ENCODE measurements at regions not wholly inside any gene's neighbourhood (a gene's known extent, or its start where the extent isn't known, plus 50 kb on each side); places are given as distances from the start of the nearest gene placed in this dataset.
"Not testable (repeated sequence)": the region's sequence is repeated elsewhere in the genome, so short reads cannot be mapped to it uniquely, and the experiment has no call there.

DNA sequence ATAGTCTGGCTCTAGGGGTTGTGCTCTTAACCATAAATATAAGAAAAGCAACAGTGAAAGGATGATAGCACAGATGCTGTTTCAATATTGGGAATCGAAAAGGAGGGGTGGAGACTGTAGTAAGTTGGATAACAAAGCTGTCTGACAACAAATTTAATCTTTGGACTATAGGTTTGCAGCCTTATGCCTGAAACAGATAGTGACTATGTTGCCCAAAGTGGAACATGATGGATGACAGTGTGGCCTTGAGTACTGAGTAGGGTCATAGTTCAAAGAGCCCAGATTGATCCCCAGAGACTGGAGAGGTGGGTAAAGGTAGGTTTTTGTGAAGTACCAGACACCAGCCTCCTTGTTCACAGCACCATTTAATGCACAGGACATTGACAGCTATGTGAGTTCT is 144.0 kb upstream of the PALMD start:
- no peak for DNase-seq (ENCODE audit: low read depth)

DNA sequence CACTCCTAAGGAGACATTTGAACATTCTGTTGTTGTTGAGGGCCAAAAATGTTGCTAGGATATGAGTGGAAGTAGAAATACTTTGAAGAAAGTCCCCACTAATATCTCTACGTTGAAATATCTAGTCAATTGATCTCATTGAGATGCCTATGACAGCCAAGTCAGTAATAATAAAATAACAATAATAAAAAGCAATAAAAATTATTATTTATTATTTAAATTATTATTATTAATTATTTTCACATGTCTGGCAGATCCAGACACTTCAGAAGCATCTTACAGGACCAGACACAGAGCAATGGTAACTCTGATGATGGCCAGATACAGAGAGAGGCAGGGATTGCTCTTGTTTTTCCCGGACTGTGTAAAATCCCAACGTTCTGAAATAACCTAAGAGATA is 143.5 kb upstream of the PALMD start:
- DNase-seq (ENCODE audit: low read depth), result no peak

DNA sequence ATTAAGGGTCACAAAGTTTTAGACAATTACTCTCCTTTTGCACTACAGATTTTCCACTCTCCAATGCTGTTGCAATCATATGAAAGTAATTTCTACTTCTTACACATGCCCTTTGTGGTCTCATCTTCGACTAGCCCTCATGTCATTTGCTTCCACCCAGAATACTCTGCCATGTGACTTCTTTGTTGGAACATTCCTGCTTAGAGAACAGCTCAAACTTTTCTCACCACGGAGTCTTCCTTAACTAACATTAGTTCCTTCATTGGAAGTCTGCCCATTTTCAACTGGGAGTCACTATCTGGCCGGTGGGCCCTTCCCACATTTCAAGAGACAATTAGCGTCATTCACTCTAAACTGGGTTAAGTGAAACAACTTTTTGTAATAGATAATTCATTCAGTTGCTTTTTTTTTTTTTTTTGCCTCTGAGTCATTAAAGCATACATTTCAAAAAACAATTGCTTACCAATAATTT is 142.6 kb upstream of the PALMD start:
- peak; percentile 15 for DNase-seq (ENCODE audit: low read depth)

DNA sequence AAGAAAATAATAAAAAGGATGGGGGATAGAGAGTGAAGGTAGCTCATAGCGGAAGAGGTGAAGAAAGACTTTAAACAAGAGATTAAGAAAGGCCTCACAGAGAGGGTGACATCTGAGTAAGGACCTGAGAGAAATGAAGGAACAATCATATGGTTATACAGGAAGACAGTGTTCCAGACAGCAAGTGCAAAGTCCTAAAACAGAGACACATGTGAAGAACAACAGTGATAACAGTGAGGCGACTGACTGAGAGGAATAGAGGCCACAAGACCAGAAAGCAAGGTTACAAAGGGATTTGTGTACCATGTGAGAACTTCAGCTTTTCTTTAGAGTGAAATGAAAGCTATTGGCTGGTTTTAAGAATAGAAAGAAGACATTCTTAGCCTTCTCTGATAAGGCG is 141.6 kb upstream of the PALMD start:
- no peak for DNase-seq (ENCODE audit: low read depth)

DNA sequence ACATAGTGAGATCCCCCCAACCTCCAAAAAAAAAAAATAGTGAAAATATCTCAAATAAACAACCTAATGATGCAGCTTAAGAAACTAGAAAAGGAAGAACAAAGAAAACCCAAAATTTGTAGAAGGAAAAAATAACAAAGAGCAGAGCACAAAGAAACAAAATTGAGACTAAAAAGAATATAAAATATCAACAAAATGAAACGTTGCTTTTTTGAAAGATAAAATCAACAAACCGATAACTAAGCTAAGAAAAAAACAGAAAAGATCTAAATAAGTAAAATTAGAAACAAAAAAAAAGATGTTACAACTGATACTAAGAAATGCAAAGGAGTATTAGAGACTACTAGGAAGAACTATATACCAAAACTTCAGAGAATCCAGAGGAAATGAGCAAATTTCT is 139.3 kb upstream of the PALMD start:
- no peak for DNase-seq (ENCODE audit: low read depth)

DNA sequence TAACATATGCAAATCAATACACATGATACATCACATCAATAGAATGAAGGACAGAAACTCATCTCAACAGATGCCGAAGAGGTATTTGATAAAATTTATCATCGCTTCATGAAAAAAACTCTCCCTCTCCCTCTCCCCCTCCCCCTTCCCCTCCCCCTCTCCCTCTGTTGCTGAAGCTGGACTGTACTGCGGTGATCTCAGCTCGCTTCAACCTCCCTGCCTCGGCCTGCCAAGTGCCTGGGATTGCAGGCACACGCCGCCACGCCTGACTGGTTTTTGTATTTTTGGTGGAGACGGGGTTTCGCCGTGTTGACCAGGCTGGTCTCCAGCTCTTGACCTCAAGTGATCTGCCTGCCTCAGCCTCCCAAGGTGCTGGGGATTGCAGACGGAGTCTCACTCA is 138.5 kb upstream of the PALMD start:
- not testable (repeated sequence) for DNase-seq (ENCODE audit: low read depth)

DNA sequence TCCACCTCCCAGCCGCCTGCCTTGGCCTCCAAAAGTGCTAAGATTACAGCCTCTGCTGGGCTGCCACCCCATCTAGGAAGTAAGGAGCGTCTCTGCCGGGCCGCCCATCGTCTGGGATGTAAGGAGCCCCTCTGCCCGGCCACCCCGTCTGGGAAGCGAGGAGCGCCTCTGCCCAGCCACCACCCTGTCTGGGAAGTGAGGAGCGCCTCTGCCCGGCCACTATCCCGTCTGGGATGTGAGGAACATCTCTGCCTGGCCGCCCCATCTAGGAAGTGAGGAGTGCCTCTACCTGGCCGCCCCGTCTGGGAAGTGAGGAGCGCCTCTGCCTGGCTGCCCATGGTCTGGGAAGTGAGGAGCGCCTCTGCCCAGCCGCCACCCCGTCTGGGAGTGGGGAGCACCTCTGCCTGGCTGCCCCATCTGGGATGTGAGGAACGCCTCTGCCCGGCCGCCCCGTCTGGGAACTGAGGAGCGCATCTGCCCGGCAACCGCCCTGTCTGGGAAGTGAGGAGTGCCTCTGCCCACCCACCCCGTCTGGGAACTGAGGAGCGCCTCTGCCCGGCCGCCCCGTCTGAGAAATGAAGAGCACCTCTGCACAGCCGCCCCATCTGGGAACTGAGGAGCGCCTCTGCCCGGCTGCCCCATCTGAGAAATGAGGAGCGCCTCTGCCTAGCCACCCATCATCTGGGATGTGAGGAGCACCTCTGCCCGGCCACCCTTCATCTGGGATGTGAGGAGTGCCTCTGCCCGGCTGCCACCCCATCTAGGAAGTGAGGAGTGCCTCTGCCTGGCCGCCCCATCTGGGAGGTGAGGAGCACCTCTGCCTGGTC is 137.8 kb upstream of the PALMD start:
- DNase-seq (ENCODE audit: low read depth), result no peak

DNA sequence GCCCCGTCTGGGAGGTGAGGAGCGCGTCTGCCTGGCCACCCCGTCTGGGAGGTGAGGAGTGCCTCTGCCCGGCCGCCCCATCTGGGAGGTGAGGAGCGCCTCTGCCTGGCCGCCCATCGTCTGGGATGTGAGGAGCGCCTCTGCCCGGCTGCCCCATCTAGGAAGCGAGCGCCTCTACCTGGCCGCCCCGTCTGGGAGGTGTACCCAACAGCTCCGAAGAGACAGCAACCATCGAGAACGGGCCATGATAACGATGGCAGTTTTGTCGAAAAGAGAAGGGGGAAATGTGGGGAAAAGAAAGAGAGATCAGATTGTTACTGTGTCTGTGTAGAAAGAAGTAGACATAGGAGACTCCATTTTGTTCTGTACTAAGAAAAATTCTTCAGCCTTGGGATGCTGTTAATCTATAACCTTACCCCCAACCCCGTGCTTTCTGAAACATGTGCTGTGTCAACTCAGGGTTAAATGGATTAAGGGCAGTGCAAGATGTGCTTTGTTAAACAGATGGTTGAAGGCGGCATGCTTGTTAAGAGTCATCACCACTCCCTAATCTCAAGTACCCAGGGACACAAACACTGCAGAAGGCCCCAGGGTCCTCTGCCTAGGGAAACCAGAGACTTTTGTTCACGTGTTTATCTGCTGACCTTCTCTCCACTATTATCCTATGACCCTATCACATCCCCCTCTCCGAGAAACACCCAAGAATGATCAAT is 137.0 kb upstream of the PALMD start:
- DNase-seq (ENCODE audit: low read depth), result not testable (repeated sequence)

DNA sequence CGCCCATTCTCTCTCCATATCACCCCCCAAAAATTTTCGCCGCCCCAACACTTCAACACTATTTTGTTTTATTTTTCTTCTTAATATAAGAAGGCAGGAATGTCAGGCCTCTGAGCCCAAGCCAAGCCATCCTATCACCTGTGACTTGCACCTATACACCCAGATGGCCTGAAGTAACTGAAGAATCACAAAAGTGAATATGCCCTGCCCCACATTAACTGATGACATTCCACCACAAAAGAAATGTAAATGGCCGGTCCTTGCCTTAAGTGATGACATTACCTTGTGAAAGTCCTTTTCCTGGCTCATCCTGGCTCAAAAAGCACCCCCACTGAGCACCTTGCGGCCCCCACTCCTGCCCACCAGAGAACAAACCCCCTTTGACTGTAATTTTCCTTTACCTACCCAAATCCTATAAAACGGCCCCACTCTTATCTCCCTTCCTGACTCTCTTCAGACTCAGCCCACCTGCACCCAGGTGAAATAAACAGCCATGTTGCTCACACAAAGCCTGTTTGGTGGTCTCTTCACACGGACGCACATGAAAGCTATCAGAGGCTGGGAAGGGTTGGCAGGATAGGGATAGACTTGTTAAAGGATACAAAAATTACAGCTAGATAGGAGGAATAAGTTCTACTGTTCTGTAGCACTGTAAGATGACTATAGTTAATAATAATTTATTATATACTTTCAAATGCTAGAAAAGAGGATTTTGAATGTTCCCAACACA is 130.9 kb upstream of the PALMD start:
- not testable (repeated sequence) for DNase-seq (ENCODE audit: low read depth)

DNA sequence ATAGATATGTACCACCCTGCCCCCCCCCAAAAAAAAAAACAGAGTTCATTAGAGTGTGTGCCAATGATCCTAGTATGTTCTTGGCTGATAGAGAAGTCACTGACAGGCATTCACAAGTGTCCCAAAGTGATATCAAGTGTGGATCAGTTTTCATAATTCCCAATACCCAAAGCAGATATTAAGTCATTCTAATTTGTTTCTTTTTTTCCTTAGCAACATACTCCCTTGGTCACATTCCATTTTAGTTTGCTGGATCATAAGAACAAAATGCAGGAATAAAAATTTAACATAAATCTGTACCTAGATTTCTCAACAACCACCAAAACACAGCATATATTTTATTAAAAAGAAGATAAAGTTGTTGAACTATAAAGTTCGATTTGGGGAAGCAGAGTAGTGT is 129.8 kb upstream of the PALMD start:
- no peak for DNase-seq (ENCODE audit: low read depth)

DNA sequence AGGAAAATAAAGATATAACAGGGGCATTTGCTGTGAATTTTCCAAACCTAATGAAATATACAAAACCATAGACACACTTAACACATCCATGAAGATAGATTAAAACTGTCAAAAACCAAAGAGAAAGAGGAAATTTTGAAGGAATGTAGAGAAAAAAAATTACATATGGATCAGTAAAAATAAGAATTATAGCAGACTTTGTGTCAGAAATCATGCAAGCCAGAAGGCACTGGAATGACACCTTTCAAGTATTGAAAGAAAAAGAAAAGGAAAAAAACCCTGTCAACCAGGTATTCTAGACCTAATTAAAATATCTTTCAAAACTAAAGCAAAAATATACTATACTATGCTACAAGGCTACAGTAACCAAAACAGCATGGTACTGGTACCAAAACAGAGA is 125.8 kb upstream of the PALMD start:
- no peak for DNase-seq (ENCODE audit: low read depth)

DNA sequence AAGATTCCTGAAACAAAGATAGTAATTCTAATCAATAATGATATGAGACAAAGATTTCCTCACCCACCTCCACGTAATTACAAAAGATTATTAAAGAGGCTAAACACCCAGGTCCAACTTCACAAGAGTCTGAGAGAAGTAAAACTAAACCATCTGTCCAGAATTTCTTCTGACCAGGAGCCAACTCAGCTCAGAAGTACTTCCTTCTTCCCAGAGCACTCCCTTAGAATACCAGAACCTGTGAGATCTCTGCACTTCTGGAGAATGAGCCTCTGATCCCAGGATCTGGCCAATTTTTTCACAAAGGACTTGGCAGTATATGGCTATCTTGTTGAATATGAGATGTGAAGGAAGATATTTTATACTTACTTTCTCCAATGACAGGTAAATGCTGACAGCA is 120.6 kb upstream of the PALMD start:
- no peak for DNase-seq (ENCODE audit: low read depth)

DNA sequence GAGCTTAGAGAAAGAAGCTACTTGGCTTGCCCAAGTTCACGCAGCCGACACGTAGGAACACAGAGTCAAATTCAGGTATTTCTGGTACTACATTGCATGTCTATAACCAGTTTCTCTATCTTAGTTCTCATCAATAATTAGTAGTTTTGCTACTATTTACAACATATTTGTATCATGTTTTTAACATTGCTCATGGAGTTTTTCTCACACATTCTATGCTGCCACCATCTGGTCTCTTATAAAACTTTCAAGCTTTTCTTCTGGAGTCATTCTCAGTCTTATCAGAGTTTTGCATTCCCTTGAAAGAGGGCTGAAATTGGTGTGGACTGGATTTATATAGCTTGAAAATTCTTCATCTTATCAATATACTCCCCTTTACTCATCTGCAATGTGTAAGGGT is 118.8 kb upstream of the PALMD start:
- DNase-seq (ENCODE audit: low read depth), result no peak

DNA sequence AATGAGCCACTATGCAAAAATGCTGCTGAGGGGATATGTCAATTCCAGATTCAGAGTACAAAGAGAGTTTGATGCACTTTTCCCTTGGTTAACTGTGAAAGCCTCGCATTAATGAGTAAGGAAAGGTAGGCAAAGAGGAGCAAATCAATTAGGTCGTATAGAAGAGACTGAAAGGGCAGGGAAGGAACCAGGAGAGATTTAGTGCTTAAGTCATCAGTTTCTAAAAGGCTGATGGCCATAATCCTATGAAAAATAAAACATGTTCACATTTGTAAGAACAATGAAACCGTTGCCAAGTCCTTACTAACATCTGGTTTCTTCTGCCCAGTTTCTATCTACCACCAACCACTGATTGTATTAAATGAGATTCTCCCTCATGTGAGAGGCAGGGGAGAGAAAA is 118.4 kb upstream of the PALMD start:
- DNase-seq (ENCODE audit: low read depth), result no peak

DNA sequence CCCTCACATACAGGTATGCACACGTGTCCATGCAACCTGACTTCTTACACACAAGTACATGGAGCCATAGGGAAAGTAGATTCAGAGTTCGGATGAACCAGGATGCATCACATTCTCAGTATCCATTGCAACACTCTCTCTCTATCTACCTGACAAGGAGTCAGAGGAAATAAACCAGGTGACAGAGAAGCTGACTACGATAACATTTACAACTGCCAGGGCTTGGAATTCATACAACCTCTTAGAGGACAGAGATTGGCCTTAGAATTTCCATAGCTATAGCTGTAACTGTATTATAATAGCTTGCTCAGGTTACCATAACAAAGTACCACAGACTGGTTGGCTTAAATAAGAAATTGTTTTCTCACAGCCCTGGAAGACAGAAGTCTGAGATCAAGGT is 116.9 kb upstream of the PALMD start:
- no peak for DNase-seq (ENCODE audit: low read depth)

DNA sequence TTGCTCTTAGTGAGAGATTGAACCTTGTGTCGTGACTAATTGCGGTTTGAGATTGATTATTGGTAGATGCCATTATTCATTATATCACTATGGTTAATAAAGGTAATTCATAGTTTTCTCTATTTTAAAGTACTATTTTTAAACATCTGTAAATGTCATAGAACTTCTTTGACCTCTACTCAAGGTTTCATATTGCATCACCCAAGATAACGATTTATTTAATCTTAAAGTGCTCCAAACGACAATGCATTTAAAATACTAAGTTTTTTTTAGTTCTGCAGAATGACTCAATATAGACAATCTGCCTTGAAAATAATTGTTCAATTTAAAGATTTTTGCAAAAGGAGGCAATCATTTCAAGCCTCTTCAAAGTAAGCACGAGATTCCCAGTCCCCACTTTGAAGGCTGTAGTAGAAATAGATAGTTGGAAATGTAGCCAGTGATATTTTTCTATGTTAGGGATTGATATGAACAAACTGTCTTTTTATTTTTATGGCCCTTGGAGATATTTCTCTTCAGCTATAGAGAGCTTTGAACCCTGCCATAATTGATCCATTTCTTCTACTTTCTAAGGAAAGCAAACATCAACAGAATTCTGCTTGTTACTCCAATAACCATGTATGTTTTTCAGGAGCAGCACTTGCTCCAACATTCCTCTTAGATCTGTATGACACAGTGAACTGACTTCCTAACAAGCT is 114.2 kb upstream of the PALMD start:
- DNase-seq (ENCODE audit: low read depth), result no peak

DNA sequence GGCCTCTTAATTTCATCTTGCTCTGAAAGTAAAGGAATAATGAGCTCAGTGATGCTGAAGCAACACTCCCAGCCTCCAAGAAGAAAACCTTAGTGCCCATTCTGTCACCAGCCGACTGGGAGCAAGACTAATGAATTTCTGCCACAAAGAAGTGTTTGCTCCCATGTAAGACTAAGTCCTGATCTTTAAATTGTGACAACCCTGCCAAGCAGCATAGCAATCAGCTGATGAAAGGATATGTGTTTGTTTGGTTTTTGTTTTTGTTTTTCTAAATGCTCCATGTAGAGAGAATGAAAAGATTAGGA is 113.7 kb upstream of the PALMD start:
- no peak for DNase-seq (ENCODE audit: low read depth)

DNA sequence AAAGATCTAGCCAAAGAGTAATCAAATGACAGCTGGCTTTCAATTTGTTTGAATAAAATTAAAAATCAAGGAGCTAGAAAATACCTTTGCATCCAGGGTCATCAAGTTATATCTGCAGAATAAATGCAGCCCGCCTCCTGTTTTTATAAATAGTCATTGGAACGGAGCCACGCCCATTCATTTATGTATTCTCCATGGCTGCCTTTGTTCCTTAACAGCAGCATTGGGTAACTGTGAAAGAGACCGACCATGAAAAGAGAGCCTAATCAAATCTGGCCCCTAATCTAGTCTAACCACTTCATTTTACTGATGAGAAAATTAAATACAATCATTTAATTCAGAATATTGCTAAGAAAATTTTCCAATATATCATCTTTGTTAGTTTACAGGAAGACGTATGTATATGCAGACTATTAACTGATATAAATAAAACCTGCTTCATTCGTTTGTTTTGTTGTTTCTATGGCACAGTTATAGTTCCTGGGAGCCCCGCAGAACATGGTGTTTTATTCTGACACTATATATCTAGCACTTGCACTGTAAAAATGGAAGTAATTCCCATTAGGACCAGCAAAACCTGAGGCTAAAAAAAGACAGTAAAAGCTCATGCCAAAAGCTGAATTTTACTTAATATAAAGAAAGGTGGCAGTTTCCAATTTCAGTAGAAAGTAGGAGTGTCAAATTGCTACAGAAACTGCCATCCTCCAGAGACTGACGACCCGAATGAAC is 111.8 kb upstream of the PALMD start:
- no peak for DNase-seq (ENCODE audit: low read depth)

DNA sequence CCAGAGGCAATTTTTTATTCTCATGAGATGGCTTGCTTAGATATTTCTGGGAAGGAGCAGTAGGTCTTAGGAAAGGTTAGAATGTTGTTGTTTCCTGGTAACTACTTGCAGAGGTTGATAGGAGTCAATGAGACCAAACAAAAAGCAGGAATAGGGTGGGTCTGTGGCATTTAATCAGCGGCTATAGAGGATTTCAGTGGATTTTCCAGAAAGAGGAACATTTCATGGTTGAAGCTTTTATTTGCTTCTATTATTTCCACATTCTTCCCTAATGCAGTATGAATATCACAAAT is 111.3 kb upstream of the PALMD start:
- no peak for DNase-seq (ENCODE audit: low read depth)

DNA sequence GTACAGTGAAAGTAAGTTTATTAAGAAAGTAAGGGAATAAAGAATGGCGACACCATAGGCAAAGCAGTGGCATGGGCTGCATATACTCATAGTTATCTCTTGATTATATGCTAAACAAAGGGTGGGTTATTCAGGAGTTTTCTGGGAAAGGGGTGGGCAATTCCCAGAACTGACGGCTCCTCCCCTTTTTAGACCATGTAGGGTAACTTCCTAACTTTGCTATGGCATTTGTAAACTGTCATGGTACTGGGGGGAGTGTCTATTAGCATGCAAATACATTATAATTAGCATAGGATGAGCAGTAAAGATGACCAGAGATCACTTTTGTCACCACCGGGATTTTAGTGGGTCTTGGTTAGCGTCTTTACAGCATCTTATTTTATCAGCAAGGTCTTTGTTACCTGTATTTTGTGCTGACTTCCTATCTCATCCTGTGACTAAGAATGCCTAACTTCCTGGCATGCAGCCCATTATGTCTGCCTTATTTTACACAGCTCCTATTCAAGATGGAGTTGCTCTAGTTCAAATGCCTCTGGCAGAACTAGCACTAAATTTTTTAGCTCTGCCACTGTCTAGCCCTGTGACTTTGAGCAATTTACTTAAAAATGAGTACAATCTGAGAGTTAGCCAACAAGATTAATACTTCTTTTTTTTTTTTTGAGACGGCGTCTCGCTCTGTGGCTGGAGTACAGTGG is 110.3 kb upstream of the PALMD start:
- DNase-seq (ENCODE audit: low read depth), result peak; percentile 54
